Suprapubic skin (tissue), 4 donors: ENCODE measurements at regions not wholly inside any gene's neighbourhood (a gene's known extent, or its start where the extent isn't known, plus 50 kb on each side); places are given as distances from the start of the nearest gene placed in this dataset.

Experiments
- EP300 ChIP-seq: sonication (generic); formaldehyde crosslinking; IDR thresholded peaks from one replicate; pipeline ENCODE4 v1.6.1; 2017; ENCODE audit warnings: antibody characterized with exemption
- POLR2A ChIP-seq, 2 donors: fragments of 450-650 bp; IDR thresholded peaks; one replicate each; pipeline ENCODE4 v1.6.1; 2017; ENCODE audit warnings: antibody characterized with exemption in 2 of 2, mild to moderate bottlenecking in 2 of 2, moderate library complexity in 2 of 2
- POLR2AphosphoS5 ChIP-seq, 3 donors: sonication (generic); formaldehyde crosslinking; IDR thresholded peaks; one replicate each; pipeline ENCODE4 v1.6.1; 2017; ENCODE audit warnings: antibody characterized with exemption in 3 of 3
- TF ChIP-seq, protein P1 (sequence below), 2 donors: fragments of 200-600 bp in 1 of 2; fragments of 450-650 bp in 1 of 2; sonication (generic) in 1 of 2; IDR thresholded peaks; one replicate each; pipeline ENCODE4 v1.5.1; 2016 to 2019; ENCODE audit warnings: antibody characterized with exemption in 2 of 2, mild to moderate bottlenecking in 1 of 2, moderate library complexity in 1 of 2

- TF ChIP-seq, protein P1, sequence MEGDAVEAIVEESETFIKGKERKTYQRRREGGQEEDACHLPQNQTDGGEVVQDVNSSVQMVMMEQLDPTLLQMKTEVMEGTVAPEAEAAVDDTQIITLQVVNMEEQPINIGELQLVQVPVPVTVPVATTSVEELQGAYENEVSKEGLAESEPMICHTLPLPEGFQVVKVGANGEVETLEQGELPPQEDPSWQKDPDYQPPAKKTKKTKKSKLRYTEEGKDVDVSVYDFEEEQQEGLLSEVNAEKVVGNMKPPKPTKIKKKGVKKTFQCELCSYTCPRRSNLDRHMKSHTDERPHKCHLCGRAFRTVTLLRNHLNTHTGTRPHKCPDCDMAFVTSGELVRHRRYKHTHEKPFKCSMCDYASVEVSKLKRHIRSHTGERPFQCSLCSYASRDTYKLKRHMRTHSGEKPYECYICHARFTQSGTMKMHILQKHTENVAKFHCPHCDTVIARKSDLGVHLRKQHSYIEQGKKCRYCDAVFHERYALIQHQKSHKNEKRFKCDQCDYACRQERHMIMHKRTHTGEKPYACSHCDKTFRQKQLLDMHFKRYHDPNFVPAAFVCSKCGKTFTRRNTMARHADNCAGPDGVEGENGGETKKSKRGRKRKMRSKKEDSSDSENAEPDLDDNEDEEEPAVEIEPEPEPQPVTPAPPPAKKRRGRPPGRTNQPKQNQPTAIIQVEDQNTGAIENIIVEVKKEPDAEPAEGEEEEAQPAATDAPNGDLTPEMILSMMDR (IDR thresholded peaks at IDR 0.05): no peak
- TF ChIP-seq POLR2AphosphoS5 (IDR thresholded peaks at IDR 0.05) (no peak), POLR2A (IDR thresholded peaks at IDR 0.05) (no peak), EP300 (no peak)
These were observed 145.8 kb upstream of the HS6ST1 start for GRCh38 chr2:128464456-128464855.
